HG02642 (cell line): ENCODE measurements at regions not wholly inside any gene's neighbourhood (a gene's known extent, or its start where the extent isn't known, plus 50 kb on each side); places are given as distances from the start of the nearest gene placed in this dataset.

Experiments used
- ATAC-seq: cut with Tn5 transposase; IDR thresholded peaks from one replicate; pipeline ENCODE4 v1.9.1; 2021; ENCODE audit warnings: mild to moderate bottlenecking; ENCODE audit not compliant: unreplicated experiment, poor library complexity

GRCh38 chr1:87599569-87599968 is 270.9 kb downstream of the LMO4 start:
- no peak for ATAC-seq

GRCh38 chr1:87600055-87600850 is 271.6 kb downstream of the LMO4 start:
- no peak for ATAC-seq

GRCh38 chr1:87600854-87601253 is 272.2 kb downstream of the LMO4 start:
- no peak for ATAC-seq

- no peak for ATAC-seq
Measured at GRCh38 chr1:87603626-87604025, 274.9 kb downstream of the LMO4 start.

- no peak for ATAC-seq
Measured at GRCh38 chr1:87612956-87613355, 284.3 kb downstream of the LMO4 start.

- no peak for ATAC-seq
Measured at GRCh38 chr1:87615491-87615890, 286.8 kb downstream of the LMO4 start.

GRCh38 chr1:87615901-87616300 is 287.2 kb downstream of the LMO4 start:
- ATAC-seq: no peak

GRCh38 chr1:87620807-87621206 is 292.1 kb downstream of the LMO4 start:
- no peak for ATAC-seq

GRCh38 chr1:87629673-87630072 is 301.0 kb downstream of the LMO4 start:
- no peak for ATAC-seq

GRCh38 chr1:87632232-87632631 is 303.6 kb downstream of the LMO4 start:
- ATAC-seq: no peak

GRCh38 chr1:87636198-87636892 is 307.7 kb downstream of the LMO4 start:
- no peak for ATAC-seq

- ATAC-seq: no peak
Measured at GRCh38 chr1:87638636-87639035, 310.0 kb downstream of the LMO4 start.

GRCh38 chr1:87641996-87642395 is 313.3 kb downstream of the LMO4 start:
- no peak for ATAC-seq

- ATAC-seq: no peak
Measured at GRCh38 chr1:87642581-87643221, 314.0 kb downstream of the LMO4 start.

GRCh38 chr1:87644033-87644578 is 315.4 kb downstream of the LMO4 start:
- ATAC-seq: no peak

- no peak for ATAC-seq
Measured at GRCh38 chr1:87644579-87645190, 316.0 kb downstream of the LMO4 start.

- ATAC-seq: no peak
Measured at GRCh38 chr1:87647430-87648177, 318.9 kb downstream of the LMO4 start.

- no peak for ATAC-seq
Measured at GRCh38 chr1:87648323-87649119, 319.8 kb downstream of the LMO4 start.

- no peak for ATAC-seq
Measured at GRCh38 chr1:87650306-87650705, 321.6 kb downstream of the LMO4 start.
